OCI-LY3 (cell line): ENCODE measurements at regions not wholly inside any gene's neighbourhood (a gene's known extent, or its start where the extent isn't known, plus 50 kb on each side); places are given as distances from the start of the nearest gene placed in this dataset.

ENCODE experiments used
- H2AFZ ChIP-seq: fragments of 200-600, 300-600 bp; shearing (Covaris generic); 2 replicates; pipeline ENCODE4 v1.6.0; 2014; ENCODE audit warnings: antibody characterized with exemption, low read depth, low read length
- H3K27ac ChIP-seq: fragments of 200-600, 300-600 bp; sonication (generic); 2 replicates; pipeline ENCODE4 v1.5.1; 2014; ENCODE audit warnings: mild to moderate bottlenecking, low read length, moderate library complexity, mixed read lengths
- H3K27me3 ChIP-seq: fragments of 200-600, 300-600 bp; sonication (generic); 2 replicates; pipeline ENCODE4 v1.6.1; 2014; ENCODE audit warnings: low read depth, low read length, mixed read lengths
- H3K36me3 ChIP-seq: fragments of 200-600, 300-600 bp; sonication (generic); replicated peaks from 2 replicates; pipeline ENCODE3; 2014; ENCODE audit warnings: low read depth, low read length, mixed read lengths
- H3K4me1 ChIP-seq: fragments of 300-600, 200-600 bp; sonication (generic); 2 replicates; pipeline ENCODE4 v1.6.1; 2014; ENCODE audit warnings: low read length, mixed read lengths
- H3K4me2 ChIP-seq: fragments of 200-600, 300-600 bp; sonication (generic); 2 replicates; pipeline ENCODE4 v1.6.1; 2014; ENCODE audit warnings: low read length, mixed read lengths
- H3K4me3 ChIP-seq: fragments of 300-600, 200-600 bp; sonication (generic); 2 replicates; pipeline ENCODE4 v1.5.1; 2014; ENCODE audit warnings: antibody characterized with exemption, mild to moderate bottlenecking, low read length, moderate library complexity
- H3K79me2 ChIP-seq: fragments of 300-600, 200-600 bp; shearing (Covaris generic); 2 replicates; pipeline ENCODE4 v1.6.1; 2014; ENCODE audit warnings: mild to moderate bottlenecking, low read length, mixed read lengths
- H3K9ac ChIP-seq: fragments of 300-600, 200-600 bp; shearing (Covaris generic); 2 replicates; pipeline ENCODE4 v1.6.0; 2014; ENCODE audit warnings: mild to moderate bottlenecking, low read length, moderate library complexity
- H3K9me3 ChIP-seq: fragments of 200-600, 300-600 bp; shearing (Covaris generic); 2 replicates; pipeline ENCODE4 v1.6.1; 2014; ENCODE audit warnings: low read length, mixed read lengths; ENCODE audit not compliant: insufficient read depth
- H4K20me1 ChIP-seq: fragments of 200-600, 300-600 bp; sonication (generic); 2 replicates; pipeline ENCODE4 v1.6.1; 2016; ENCODE audit warnings: low read length, mixed read lengths; ENCODE audit not compliant: insufficient read depth
- EZH2phosphoT487 ChIP-seq: fragments of 200-600 bp; shearing (Covaris generic); IDR thresholded peaks from 2 replicates; pipeline ENCODE4 v1.6.1; 2018; ENCODE audit warnings: antibody characterized with exemption, mixed run types, low read depth
- TF ChIP-seq, protein P1 (sequence below): fragments of 200-600, 300-600 bp; sonication (generic); IDR thresholded peaks from 2 replicates; pipeline ENCODE4 v1.5.1; 2014; ENCODE audit warnings: antibody characterized with exemption, low read length, low read depth

DNA sequence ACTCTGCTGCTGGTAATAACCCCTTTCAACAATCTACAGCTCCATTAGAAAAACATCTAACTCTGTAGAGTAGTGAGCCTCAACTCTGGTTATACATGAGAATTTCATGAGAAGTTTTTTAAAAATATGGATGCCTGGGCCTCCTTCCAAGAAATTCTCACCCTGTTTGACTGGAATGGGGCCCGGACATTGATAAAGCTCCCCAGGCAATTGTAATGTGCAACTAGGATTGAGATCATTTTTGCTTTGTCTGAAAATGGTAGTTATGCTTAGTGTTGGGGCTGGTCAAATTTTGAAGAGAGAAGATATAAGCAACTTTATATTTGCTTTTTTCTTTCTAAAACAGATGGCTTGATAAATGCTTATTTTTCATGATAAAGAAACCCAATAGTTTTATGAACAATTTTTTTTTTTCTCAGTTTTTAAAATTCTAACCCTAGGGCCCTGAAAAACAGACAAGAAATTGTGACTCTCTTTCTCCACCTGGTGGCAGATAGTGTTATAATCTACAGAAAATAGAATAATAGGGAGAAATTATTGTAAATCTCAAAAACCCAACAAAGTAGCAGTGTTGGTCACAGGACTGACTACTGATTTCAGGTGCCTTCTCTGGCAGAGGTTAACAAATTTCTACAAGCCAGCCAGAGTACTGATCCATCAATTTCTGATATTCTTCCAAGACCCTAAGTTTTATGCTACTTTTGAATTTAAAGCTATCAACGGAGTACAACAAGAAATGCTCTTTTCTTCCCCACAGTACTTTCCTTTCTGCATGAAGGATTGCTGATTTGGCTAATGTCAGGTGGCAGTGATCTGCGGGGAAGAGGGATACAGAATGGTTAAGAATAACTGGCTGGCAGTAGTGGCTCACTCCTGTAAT is 174.8 kb downstream of the DKK1 start:
- no peak overlapping the region for H3K9ac ChIP-seq
- H3K4me2 ChIP-seq: no peak overlapping the region
- H3K4me3 ChIP-seq: no peak overlapping the region
- no peaks in the 10 kb centered on the region for H4K20me1 ChIP-seq
- TF ChIP-seq, protein P1, sequence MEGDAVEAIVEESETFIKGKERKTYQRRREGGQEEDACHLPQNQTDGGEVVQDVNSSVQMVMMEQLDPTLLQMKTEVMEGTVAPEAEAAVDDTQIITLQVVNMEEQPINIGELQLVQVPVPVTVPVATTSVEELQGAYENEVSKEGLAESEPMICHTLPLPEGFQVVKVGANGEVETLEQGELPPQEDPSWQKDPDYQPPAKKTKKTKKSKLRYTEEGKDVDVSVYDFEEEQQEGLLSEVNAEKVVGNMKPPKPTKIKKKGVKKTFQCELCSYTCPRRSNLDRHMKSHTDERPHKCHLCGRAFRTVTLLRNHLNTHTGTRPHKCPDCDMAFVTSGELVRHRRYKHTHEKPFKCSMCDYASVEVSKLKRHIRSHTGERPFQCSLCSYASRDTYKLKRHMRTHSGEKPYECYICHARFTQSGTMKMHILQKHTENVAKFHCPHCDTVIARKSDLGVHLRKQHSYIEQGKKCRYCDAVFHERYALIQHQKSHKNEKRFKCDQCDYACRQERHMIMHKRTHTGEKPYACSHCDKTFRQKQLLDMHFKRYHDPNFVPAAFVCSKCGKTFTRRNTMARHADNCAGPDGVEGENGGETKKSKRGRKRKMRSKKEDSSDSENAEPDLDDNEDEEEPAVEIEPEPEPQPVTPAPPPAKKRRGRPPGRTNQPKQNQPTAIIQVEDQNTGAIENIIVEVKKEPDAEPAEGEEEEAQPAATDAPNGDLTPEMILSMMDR: peak; percentile 53
- no peak for TF ChIP-seq EZH2phosphoT487
- H3K79me2 ChIP-seq: no peaks in the 10 kb centered on the region
- H3K9me3 ChIP-seq: no peaks in the 10 kb centered on the region
- no peaks in the 10 kb centered on the region for H3K36me3 ChIP-seq
- no peak overlapping the region for H3K27ac ChIP-seq
- H3K27me3 ChIP-seq: no peaks in the 10 kb centered on the region
- H3K4me1 ChIP-seq: peaks cover 9% of the 10 kb centered on the region
- no peak overlapping the region for H2AFZ ChIP-seq

DNA sequence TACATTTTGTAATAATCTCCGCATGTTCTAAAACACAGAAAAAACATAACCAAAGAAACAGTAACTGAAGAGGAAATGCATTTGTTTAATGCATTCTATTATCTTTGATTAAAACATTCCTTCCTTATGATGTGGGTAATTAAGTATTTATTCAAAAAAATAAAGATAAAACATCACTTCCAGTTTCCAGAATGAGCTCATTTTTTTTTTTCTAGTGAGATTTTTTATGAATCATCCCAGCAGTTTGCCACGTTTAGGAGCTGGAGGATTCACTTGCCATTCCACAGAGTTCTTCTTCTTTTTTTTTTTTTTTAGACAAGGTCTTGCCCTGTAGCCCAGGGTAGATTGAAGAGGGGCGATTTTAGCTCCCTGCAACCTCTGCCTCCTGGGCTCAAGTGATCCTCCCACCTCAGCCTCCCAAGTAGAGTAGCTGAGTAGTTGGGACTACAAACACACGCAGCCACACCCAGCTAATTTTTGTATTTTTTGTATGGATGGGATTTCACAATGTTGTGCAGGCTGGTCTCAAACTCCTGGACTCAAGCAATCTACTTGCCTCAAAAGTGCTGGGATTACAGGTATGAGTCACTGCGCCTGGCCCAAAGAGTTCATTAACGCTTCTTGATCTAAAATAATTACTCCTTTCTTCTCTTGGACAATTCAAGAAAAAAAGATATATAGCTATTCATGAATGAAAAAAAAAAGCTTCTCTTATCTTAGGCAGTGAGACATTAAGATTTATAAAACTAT is 177.3 kb downstream of the DKK1 start:
- Histone ChIP-seq H3K79me2 (no peaks in the 10 kb centered on the region), H3K4me3 (no peak overlapping the region), H3K27ac (no peak overlapping the region), H3K27me3 (no peaks in the 10 kb centered on the region), H3K9ac (no peak overlapping the region), H3K4me1 (peaks cover 8% of the 10 kb centered on the region), H3K36me3 (no peaks in the 10 kb centered on the region), H3K4me2 (no peak overlapping the region), H4K20me1 (no peaks in the 10 kb centered on the region), H3K9me3 (no peaks in the 10 kb centered on the region), H2AFZ (no peak overlapping the region)
- no peak for TF ChIP-seq EZH2phosphoT487
- TF ChIP-seq, protein P1: no peak

DNA sequence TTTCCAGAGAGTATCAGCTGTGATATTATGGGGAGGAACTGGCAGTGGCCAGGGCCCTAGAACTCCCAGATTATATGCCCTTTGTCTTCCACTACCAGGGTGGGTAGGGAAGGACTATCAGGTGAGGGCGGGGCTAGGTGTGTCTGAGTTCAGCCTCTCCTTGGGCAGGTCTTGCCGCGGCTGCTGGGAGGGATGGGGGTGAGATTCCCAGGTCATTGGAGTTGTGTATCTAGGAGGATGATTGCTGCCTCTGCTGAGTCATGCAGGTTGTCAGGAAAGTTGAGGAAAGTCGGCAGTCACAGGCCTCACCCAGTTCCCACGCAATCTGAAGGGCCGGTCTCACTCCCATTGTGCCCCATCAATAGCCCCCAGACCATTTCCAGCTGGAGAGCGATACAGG is 185.2 kb downstream of the DKK1 start:
- Histone ChIP-seq H3K27me3 (no peaks in the 10 kb centered on the region), H2AFZ (no peak overlapping the region), H3K4me1 (no peaks in the 10 kb centered on the region), H3K4me2 (no peak overlapping the region), H3K4me3 (no peak overlapping the region), H3K36me3 (no peaks in the 10 kb centered on the region), H3K9me3 (no peaks in the 10 kb centered on the region), H3K27ac (no peak overlapping the region), H4K20me1 (no peaks in the 10 kb centered on the region), H3K79me2 (no peaks in the 10 kb centered on the region), H3K9ac (no peak overlapping the region)
- TF ChIP-seq EZH2phosphoT487: no peak
- TF ChIP-seq, protein P1: no peak

DNA sequence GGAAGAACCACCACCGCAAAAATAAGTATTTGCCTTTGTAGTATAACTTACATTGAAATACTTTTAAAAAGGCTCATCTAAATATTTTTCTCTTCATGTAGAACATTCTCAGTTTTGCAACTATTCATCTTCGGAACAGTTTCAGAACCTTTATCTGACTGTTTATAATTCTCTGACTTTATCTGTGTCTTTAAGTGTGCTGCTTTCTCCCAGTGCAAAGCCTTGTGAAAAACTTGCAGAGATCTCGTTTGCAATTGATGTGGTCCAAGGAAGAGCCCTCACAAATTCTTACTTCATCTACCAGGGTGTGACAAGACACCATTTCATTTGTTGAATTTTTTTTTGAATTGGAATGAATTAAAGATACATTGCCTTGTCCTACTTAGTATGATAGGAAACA is 186.4 kb downstream of the DKK1 start:
- H3K36me3 ChIP-seq: no peaks in the 10 kb centered on the region
- no peak overlapping the region for H3K9ac ChIP-seq
- no peaks in the 10 kb centered on the region for H3K27me3 ChIP-seq
- no peaks in the 10 kb centered on the region for H3K4me1 ChIP-seq
- no peaks in the 10 kb centered on the region for H3K9me3 ChIP-seq
- H4K20me1 ChIP-seq: no peaks in the 10 kb centered on the region
- no peak for TF ChIP-seq EZH2phosphoT487
- TF ChIP-seq, protein P1: no peak
- no peaks in the 10 kb centered on the region for H3K79me2 ChIP-seq
- H3K4me3 ChIP-seq: no peak overlapping the region
- no peak overlapping the region for H3K27ac ChIP-seq
- H3K4me2 ChIP-seq: no peak overlapping the region
- no peak overlapping the region for H2AFZ ChIP-seq
